Ureter (tissue), 1 donor: ENCODE measurements at regions not wholly inside any gene's neighbourhood (a gene's known extent, or its start where the extent isn't known, plus 50 kb on each side); places are given as distances from the start of the nearest gene placed in this dataset.
A peak's percentile ranks its signal among the peaks of the same experiment; 100 is the strongest.
"Not testable (repeated sequence)": the region's sequence is repeated elsewhere in the genome, so short reads cannot be mapped to it uniquely, and the experiment has no call there.

Experiments used
- DNase-seq: peaks from one replicate; pipeline ENCODE4 v3.0.0-alpha.2; 2020; ENCODE audit warnings: low spot score
- donor health status: DM: yes; HTN: yes; CAD: no.

- DNase-seq: peak; percentile 33
Measured at GRCh38 chr15:25170113-25170731, 215.4 kb downstream of the SNRPN start.

GRCh38 chr15:25170781-25171110, 216.0 kb downstream of the SNRPN start:
- DNase-seq: no peak

DNA sequence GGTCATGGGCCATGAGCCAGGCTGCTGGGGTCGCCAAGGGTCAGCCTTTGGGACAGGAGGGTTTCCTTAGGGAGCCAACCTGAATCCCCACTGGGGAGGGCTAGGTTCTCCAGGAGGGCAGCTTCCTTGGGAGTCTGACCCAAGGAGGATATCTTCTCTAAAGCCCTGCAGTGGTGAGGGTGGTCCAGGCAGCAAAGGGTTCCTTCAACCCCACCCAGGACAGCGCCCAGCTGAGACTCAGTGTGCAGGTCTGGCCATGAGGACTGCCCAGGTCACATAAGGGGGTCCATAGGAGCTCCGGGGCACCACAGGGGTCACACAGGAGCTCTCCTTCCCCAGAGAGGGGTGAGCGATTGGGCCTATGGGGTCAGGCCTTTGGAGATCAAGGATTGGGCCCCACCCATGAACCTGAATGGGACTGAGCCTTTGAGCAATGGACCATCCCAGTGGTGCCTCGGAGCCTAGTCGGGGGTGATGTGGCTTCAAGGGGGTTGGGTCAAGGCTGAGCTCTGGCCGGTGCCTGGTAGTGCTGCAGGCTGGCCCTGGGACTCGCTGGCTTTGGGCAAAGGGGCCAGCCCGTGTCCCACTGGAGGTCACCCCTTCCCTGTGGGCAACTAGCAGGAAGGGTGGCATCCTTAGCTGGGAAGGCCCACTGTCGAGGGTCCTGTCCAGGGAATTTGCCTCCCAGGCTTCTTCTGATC, 216.5 kb downstream of the SNRPN start:
- DNase-seq: peak; percentile 34

DNA sequence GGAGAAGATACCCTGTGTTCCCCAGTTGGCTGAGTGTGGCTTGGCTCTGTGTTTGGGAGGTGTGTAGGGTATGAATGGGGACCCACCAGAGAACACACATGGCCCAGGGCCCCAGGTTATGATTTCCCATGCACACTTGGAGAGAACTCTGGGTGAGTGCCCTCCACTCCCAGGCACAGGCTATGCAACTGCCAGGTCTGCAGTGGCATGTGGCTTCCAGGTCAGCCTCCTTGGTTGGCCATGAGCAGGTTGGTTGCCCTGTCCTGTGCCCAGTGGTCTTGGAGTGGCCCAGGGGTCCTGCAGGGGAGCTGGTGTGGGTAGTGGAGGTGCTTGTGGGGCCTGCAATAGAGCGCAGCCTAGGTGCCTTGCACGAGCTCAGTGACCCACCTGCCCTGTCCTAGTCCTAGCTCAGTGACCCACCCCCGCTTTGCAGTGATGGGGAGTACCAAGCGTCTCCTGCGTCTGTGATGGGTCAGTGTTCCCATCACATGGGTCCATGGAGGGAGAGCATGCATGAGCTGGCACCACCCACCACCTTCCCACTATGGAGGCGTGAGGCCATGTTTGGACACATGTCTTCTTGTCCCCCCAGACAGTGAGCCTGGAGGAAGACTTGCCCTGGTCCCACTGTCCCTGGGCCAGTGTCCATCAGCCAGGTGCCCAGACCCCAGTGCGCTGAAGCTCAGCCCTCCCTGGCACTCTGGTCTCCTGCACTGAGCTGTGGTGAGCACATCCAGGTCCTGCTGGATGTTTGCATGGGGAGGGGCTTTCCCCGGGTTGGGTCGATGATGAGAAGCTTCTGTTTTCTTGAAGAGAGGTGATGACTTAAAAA, 217.3 kb downstream of the SNRPN start:
- DNase-seq: peak; percentile 29

DNA sequence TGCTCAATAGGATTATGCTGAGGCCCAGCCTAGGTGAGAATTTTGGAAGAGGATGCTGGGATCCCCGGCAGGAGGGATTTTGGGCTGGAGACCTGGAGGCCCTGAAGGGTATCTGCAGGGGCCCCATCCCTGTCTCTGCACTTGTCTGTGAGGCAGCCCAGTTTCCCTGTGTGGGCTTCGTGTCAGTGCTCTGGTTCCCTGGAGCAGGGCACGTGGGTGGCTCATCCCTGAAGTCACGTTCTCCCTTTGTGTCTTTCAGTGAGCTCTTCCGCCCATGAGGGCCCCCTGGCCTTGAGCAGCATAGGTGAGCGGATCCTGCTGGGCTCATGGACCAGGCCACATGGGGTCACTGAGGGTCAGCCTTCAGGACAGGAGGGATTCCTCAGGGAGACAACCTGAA, 217.9 kb downstream of the SNRPN start:
- DNase-seq: peak; percentile 23

DNA sequence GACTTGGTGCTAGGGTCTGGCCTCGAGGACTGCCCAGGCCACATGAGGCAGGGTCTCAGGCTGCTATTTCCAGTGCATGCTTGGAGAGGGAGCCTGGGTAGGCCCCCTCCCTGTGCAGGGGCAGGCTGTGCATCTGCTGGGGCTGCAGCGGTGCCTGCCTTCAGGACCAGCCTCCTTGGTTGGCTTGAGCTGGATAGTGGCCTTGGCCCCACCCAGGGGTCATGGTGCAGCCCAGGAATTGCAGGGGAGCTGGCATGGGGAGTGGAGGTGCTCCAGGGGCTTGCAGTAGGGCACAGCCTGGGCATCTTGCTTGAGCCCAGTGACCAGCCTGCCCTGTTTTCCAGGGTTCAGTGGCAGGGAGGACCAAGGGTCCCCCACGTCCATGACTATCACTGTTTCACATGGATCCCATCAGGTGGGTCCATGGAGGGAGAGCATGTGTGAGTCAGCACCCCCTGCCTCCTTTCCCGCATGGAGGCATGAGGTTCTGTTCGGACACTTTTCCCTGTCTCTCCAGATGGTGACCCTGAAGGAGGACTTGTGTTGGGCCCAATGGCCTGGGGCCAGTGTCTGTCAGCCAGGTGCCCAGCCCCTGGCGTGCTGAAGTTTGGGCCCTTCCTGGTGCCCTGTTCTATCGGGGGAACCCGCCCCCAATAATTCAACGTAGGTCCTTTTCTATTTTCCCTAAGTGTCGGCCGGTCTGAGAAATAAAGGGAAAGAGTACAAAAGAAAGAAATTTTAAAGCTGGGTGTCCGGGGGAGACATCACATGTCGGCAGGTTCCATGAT, 218.6 kb downstream of the SNRPN start:
- DNase-seq: peak; percentile 34

DNA sequence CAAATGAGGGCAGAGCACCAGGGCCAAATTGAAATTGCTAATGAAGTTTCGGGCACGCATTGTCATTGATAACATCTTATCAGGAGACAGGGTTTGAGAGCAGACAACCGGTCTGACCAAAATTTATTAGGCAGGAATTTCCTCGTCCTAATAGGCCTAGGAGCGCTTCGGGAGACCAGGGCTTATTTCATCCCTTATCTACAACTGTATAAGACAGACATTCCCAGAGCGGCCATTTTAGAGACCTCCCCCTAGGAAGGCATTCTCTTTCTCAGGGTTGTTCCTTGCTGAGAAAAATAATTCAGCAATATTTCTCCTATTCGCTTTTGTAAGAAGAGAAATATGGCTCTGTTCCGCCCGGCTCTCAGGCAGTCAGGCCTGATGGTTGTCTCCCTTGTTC, 219.4 kb downstream of the SNRPN start:
- DNase-seq: not testable (repeated sequence)

DNA sequence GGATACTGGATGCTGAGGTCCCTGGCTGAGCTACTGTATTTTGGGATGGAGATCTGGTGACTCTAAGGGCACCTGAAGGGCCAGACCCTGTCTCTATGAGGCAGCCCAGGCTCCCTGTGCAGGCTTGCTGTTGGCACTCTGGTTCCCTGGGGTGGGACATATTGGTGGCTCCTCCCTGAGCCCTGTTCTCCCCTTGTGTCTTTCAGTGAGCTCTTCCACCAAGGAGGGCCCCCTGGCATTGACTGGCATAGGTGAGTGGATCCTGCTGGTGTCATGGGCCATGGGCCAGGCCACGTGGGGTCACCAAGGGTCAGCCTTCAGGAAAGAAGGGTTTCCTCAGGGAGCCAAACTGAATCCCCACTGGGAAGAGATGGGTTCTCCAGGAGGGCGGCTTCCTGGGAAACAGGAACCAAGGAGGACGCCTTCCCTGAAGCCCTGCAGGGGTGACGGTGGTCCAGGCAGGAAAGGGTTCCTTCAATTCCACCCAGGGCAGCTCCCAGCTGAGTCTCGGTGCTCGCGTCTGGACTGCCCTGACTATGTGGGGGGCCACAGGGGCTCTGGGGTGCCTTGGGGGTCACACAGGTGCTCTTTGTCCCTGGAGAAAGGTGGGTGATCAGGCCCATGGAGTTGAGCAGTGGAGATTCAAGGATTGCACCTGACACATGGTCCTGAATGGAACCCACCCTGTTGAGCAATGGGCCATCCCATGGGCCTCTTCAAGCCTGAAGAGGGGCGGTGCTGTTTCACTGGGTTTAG, 220.4 kb downstream of the SNRPN start:
- peak; percentile 34 for DNase-seq

- DNase-seq: no peak
Measured at GRCh38 chr15:25175789-25176615, 221.2 kb downstream of the SNRPN start.

DNA sequence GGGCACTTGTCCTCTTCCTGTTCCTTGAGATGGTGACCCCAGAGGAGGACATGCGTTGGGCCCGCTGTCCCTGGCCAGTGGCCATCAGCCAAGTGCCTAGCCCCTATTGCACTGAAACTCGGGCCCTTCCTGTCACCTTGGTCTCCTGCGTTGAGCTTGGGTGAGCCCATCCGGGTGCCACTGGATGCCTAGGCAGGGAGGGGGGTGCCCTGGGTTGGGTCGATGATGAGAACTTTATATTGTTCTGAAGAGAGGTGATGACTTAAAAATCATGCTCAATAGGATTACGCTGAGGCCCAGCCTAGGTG, 221.8 kb downstream of the SNRPN start:
- no peak for DNase-seq

DNA sequence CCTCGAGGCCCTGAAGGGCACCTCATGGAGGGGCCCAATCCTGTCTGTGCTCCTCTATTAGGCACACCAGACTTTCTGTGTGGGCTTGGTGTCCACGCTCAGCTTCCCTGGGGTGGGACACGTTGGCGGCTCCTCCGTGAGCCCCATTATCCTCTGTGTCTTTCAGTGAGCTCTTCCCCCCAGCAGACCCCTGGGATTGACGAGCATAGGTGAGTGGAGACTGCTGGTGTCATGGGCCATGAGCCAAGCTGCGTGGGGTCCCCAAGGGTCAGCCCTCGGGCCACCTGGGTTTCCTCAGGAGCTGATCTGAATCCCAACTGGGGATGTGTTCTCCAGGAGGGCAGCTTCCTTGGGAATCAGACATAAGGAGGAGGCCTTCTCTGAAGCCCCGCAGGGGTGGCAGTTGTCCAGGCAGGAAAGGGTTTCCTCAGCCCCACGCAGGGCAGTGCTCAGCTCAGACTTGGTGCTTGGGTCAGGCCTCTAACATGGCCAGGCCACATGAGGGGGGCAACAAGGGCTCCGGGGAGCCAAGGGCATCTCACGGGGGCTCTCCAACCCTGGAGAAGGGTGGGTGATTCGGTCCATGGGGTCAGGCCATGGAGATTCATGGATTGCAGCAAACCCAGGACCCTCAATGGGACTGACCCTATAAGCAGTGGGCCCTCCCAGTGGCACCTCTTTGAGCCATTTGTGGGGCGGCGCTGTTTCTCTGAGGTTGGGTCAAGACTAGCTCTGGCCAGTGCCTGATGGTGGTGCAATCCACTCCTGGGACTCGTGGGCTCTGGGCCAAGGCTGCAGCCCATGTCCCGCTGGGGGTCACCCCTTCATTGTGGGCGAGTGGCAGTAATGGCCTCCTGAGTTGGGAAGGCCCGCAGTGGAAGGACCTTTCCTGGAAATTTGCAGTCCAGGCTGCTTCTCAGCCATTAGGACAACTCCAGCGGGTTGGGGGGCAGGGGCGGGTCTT, 222.5 kb downstream of the SNRPN start:
- peak; percentile 28 for DNase-seq

DNA sequence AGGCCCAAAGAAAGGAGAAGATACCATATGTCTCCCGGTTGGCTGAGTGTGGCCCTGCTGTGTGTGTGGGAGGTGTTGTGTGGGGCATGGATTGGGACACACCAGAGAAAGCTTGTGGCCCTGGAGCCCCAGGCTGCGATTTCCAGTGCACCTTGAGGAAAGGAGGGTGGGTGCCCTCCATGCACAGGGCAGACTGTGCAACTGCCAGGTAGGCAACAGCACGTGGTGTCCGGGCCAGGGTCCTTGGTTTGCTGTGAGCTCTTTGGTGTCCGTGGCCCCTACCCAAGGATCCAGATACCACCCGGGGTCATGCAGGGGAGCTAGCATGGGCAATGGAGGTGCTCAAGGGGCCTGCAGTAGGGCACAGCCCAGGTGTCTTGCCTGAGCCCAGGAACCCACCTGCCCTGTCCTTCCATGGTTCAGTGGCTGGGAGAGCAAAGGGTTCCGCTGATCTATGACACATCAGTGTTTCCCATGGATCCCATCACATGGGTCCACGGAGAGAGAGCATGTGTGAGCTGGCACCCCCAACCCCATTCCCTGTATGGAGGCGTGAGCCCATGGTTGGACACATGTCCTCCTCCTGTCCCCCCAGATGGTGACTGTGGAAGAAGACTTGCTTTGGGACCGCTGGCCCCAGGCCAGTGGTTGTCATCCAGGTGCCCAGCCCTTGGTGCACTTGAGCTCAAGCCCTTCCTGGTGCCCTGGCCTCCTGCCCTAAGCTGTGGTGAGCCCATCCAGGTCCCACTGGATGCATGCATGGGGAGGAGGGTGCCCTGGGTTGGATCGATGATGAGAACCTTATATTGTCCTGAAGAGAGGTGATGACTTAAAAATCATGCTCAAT, 223.4 kb downstream of the SNRPN start:
- peak; percentile 29 for DNase-seq

DNA sequence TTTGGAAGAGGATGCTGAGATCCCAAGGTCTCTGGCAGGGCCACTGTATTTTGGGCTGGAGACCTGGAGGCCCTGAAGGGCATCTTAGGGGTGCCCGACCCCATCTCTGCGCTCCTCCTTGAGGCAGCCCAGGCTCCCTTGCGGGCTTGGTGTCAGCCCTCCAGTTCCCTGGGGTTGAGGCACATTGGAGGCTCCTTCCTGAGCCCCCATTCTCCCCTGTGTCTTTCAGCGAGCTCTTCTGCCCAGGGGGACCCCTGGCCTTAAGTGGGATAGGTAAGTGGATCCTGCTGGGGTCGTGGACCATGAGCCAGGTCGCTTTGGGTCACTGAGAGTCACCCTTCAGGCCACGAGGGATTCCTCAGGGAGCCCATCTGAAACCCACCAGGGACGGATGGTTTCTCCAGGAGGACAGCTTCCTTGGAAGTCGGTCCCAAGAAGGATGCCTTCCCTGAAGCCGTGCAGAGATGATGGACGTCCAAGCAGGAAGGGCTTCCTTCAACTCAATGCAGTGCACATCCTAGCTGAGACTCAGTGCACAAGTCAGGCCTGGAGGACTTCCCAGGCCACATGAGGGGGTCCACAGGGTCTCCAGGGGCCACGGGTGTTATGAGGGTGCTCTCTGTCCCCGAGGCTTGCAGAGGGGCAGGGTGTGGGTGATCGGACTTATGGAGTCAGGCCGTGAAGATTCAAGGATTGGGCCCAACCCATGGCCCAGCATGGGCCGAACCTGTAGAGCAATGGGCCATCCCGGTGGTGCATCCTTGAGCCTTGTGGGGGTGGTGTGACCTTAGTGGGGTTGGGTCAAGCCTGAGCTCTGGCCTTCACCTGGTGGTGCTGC, 224.3 kb downstream of the SNRPN start:
- DNase-seq: peak; percentile 22

- peak; percentile 31 for DNase-seq
Measured at GRCh38 chr15:25179673-25180511, 225.1 kb downstream of the SNRPN start.

GRCh38 chr15:25180606-25181292, 226.0 kb downstream of the SNRPN start:
- DNase-seq: peak; percentile 19
